ENCODE measurements at regions not wholly inside any gene's neighbourhood (a gene's known extent, or its start where the extent isn't known, plus 50 kb on each side); places are given as distances from the start of the nearest gene placed in this dataset.

DNA sequence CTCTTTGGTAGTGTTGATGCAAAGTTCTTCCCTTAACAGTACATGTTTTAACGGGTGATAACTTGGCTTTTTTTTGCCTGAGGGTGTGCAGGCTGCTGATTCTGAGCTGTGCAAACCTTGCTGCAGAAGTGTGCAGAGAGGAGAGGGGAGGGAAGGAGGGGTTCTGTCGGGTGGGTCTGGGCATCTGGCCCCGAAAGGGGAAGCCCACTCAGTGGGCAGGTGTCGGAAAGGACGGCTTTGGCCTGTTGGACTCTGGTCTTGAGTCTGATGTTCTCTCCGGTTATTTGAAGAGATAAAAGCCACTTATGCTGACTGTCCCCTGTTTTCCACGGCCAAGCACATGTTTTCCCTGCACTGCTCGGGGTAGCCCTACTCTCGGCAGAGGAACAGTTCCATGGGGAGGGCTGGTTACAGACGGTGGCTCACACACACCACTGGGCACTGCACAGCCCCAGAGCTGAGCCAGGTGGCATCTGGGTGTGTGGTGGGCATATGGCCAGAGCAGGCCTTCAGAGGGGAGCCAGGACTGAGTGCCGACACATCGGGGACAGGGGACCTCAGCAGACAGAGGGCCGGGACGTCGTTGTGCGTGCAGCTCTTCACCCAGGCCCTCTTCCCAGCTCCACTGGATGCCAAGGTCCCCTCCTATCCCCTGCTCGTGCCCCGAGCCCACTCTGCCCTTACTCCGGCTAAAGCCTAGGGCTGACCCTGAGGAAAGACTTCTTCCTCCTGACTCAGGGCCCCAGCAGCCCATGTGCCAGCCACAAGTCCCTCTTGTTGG lies 93.2 kb downstream of the TEX29 start:
- no peak for DNase-seq

DNA sequence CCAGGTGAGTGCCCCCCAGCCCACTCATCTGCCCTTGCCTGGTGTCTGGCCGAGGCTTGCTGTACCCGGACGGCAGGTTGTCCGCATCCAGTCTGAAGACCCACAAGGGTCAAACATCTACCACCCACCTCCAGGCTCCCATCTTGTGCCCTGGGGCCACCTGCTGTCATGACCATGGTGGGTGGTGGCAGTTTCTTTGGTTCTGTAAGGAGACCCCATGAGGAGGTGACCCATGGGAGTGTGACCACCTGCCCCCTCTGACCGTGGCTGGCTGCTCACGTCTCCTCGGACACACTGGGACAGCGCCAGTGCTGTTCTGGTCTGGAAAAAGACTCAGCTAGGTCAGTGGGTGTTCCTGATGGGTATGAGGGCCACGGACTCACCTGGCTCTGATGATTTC lies 93.9 kb downstream of the TEX29 start:
- DNase-seq = no peak

GRCh38 chr13:111415246-111415645 lies 94.8 kb downstream of the TEX29 start:
- DNase-seq = no peak

DNA sequence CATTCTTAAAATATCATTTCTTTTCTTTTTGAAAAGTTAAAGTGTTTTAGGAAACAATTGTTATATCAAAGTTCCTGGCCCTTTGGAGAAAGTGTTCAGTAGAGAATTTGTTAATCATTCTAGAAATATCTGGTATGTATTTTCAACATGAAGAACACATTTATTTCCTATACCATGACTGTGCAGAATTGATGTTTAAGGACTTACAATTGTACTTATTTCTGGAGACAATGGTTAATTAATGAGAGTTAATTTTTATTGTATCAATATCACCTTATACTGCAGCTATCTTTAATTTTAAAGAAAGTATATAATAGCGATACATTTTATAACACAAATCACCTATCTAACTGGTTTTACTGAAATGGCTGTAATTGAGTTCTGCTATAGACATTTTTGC lies 95.3 kb downstream of the TEX29 start:
- DNase-seq = no peak

DNA sequence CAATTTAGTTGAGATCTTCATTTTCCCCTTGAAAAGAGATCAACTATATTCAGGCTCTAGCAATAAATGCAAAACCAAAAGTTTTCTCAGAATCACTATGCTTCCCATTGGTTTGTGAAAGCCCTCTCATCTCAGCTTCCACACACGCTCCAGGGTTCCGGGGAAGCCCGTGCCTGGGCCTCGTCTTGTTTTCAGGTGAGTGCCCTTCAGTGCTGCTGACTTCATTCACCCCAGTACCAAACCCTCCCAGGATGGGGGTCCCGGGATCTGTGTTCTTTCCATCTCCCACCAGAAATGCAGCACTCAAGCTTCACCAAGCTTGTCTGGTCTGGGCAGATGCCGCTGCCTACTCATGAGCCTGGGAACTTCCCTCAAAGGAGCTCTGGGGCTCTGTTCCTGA lies 97.7 kb downstream of the TEX29 start:
- no peak for DNase-seq

DNA sequence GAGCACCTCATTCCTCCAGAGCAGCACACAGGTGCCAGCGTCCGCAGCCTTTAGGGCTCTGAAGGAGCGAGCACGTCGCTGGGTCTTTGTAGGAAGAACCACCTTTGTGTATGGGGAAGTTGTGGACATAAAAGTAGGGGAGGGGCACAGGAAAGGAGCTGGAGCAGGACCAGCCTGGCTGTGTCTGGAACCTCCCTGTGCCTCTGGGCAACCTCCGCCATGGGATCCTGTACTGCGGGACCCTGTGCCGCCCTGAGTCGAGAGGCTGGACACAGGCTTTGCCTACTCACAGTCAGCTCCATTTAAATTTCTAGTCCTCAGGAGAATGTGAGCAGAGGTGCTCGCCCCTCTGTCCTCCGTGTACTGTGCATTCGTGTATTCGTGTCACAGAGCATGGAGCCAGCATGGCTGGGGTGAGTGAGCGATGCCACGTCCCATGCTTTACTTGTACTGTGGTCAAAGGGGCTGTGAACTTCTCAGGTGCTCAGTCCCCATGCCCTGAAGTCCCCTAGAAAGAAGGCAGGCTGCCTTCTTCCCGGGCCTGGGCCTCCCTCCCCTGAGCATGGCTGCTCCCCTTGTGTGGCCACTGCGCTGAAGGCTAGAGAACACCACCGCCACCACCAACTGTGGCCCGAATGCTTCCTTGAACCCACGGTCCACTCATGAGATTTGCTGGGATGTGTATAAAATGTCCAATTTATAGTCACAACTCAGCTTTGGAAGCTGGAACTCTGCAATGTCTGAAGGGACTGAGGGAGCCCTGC lies 99.9 kb downstream of the TEX29 start:
- DNase-seq = no peak

- DNase-seq = no peak
Measured at GRCh38 chr13:111421216-111421615, 100.8 kb downstream of the TEX29 start.

- DNase-seq = no peak
Measured at GRCh38 chr13:111422348-111422747, 101.9 kb downstream of the TEX29 start.

DNA sequence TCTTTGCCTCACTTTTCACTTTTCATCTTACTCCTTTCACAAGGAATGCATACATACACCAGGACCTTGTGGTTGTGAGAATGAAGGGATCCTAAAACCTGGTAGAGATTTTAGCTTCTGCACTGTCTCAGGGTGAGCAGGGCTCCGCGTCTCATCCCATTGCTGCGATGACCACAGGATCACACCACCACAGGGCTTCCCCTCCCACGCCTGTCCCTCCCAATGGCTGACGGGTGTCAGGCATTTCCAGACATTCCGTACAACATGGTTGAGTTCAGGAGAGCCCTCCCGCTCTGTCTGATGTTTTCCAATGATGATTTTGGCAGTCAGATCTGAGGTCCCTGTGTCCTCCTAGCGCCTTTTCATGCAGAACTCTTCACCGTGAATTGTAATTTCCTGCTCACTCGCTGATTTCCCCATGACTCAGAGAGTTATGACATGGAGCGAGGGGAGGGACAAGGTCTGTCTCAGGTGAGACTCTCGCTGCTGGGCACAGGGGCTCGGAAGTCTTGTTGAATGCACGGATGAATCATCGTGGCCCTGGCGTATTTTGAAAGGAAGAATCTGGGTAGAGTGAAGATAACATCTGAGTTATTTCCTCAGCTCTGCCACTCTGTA lies 102.8 kb downstream of the TEX29 start:
- no peak for DNase-seq

DNA sequence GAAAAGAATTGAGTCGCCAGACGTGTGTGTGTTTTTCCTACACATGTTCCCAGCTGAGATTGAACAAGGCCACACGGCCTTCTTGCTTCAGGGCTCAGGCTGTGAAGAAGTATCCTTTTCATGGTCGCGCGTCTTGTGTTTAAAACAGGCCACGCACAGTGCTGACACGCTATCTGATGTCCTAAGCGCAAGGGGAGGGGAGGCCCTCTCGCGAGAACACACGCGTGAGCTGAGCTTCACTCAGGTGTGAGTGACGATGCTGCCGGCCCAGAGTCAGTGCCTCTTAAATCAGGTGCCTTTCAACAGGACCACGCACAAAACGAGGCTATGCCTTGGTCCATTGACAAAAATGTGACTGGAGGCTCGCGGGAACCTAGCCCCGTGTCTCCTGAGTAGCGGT lies 103.7 kb downstream of the TEX29 start:
- no peak for DNase-seq

GRCh38 chr13:111425326-111425725 lies 104.9 kb downstream of the TEX29 start:
- no peak for DNase-seq

GRCh38 chr13:111429064-111429558 lies 108.7 kb downstream of the TEX29 start:
- peak; percentile 64 for DNase-seq

- DNase-seq = no peak
Measured at GRCh38 chr13:111431206-111431605, 110.8 kb downstream of the TEX29 start.

- DNase-seq = no peak
Measured at GRCh38 chr13:111434578-111435159, 114.2 kb downstream of the TEX29 start.

DNA sequence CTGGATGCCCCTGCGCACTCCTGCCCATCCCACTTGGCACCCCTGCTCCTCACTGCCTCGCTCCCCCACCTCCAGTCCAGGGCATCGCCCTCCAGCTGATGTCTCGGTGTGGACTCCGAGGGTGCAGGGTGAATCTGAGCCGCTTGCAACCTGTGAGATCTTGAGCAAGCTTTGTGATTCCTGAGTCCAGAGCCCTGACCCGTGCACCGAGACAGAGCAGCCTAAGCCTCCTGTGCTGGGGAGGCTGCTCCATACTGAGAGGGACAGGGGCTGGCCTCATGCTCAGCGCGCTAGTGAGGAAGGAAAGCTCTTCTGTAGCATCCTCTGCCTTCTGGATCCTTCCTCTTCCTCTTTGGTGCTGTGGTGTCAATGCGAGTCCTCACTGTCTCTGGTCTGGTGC lies 116.0 kb downstream of the TEX29 start:
- DNase-seq = no peak

- no peak for DNase-seq
Measured at GRCh38 chr13:111437417-111437816, 117.0 kb downstream of the TEX29 start.

DNA sequence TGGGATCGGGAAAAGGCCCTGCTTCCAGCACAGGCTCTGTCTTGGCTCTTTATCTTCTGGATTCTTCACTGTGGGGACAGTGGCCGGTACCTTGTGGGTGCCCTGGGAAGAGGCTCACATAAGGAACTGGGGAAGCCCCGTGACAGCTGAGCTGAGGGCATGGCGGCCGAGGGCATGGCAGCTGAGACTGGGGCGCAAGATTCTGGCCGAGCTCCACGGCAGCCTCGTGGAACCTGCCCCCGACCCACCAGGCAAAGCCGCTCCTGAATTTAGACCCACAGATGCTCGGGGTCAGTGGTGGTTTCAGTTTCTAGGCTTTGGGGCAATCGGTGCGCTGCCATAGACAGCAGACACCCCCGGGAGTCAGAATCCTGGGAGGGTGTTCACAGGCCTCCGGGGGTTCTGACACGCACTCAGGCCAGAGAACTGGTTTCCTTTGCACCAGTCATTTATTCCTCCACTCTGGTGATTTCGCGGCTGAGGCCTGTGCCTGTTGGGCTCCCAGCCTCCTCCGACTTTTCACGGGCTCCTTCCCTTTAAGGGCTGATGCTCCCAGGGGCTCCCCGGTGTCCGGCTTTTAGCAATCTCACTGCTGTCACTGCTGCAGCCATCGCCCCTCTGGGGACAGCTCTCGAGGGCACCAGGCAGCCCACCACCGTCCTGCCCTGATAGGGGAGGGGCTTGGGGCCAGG lies 117.6 kb downstream of the TEX29 start:
- no peak for DNase-seq

GRCh38 chr13:111440492-111440891 lies 120.0 kb downstream of the TEX29 start:
- DNase-seq = peak; percentile 12

- DNase-seq = no peak
Measured at GRCh38 chr13:111443981-111444380, 123.5 kb downstream of the TEX29 start.

GRCh38 chr13:111448504-111448903 lies 128.1 kb downstream of the TEX29 start:
- DNase-seq = no peak

DNA sequence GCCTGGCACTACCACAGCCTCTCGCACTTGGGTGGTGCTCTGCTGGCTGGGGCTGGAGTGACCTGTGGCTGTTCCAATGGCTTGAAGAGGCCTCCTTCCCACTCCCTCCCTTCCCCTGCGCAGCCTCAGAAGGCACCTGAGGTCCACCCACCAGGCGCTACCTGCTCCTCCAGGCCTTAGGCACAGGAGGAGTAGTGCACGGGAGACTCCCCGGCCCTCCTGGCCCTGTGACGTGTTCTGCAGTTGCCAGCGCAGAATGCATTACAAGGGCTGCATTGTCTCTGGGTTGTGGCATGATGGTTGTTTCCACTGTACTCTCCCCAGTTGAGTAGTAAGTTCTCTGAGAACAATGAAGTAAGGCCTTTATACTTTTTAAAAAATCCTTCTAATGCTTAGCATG lies 128.6 kb downstream of the TEX29 start:
- no peak for DNase-seq

DNA sequence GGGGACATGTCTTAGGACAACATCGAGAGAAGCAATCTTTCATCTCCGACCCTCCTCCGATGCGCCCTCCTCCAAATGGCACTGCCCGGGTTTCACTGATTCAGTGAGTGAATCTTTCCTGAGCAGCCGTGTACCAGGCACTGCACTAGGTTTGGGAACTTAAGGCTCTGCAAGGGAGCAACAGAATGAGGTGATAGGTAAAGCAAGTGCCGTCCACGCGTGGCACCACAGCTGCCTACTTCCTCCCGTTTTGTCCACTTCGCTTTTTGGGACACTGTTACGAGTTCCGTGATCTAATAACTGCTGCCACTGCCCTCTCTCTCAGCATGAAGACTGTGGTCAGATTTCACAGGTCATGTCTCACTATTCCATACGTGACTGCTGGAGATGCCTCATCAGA lies 131.0 kb downstream of the TEX29 start:
- no peak for DNase-seq
